GM21786 (cell line): ENCODE measurements at regions not wholly inside any gene's neighbourhood (a gene's known extent, or its start where the extent isn't known, plus 50 kb on each side); places are given as distances from the start of the nearest gene placed in this dataset.

Source experiments
- ATAC-seq: cut with Tn5 transposase; IDR thresholded peaks from one replicate; pipeline ENCODE4 v1.9.1; 2021; ENCODE audit not compliant: unreplicated experiment

- ATAC-seq = no peak
These were observed 136.3 kb downstream of the FOXD1 start for GRCh38 chr5:73312146-73312871.

- no peak for ATAC-seq
These were observed 137.1 kb downstream of the FOXD1 start for GRCh38 chr5:73311291-73312110.

DNA sequence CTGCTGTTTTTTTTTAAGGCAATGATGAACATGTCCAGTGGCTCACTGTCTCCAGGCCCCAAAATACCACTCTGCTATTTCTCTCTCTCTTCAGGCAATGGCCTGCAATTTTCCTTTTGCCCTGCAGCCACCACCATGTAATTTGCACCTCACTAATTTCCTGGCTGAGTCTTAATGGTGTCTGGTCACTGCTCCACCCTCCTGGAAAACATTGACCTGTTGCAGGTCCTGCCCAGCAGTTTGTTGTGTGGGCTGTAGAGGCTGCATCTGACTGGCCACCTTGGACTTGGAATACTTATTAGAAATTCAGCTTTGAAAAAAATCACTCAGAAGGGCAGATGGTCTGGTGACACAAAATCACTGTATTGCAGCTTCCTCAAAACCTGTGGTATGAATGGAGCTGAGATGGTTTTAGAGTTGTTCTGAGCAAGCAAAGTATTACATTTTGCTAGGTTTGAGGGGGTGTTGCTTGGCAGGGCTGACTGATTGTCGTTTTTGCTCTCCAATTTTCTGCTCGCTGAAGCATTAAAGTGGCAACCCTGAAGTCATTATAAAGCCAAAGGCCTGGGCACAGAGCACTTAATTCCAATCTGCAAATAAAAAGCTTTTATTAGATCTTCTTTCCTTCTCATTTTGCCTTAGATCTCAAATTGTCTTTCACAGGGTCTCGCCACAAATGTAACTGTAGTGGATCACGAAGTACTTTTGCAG is 134.8 kb downstream of the TMEM174 start:
- ATAC-seq = no peak

- no peak for ATAC-seq
These were observed 133.8 kb downstream of the TMEM174 start for GRCh38 chr5:73306741-73307275.

DNA sequence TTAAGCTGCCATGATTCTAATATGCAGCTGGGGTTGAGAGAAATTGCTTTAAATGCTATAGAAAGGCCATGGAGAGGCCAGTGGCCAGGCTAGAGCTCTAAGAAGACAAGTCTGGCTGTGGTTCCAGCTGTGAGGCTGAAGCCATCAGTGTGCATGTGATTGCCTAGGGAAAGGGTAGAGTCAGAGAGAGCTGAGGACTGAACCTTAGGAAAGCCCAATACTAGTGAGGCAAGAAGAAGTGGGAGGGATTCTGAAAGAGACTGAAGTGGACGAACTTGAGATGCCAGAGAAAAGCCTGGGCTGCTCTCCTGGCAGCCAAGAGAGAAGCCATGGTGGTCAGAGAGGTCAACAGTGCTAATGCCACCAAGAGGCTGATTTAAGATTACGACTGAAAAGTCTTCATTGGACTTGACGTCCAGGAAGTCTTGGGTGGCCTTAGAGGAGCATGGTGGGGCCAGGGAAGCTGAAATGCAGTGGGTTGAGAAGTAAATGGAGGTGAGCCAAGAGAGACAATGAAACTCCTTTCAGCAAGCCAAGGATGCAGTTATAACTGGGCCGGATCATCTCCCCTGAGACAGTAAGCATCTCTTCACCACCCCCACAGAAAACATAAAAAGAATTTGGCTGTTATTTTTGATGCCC is 133.2 kb downstream of the TMEM174 start:
- no peak for ATAC-seq

GRCh38 chr5:73305386-73305785 is 132.4 kb downstream of the TMEM174 start:
- no peak for ATAC-seq

GRCh38 chr5:73304381-73304780 is 131.4 kb downstream of the TMEM174 start:
- ATAC-seq = no peak

GRCh38 chr5:73303148-73304079 is 130.4 kb downstream of the TMEM174 start:
- no peak for ATAC-seq

DNA sequence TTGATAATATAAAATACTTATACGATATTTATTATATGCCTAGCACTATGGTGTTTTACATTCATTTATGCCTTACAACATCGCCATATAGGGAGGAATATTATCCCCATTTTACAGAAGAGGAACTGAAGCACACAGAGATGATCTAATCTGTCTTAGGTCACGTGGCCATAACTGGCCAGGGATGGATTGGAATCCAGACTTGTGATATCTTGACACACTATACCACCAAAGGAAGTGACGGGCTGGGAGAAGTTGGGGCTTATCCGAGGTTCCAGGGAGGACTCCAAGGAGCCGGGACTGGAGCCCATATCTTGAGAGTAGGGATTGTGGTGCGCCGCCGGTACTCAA is 129.8 kb downstream of the TMEM174 start:
- no peak for ATAC-seq

- ATAC-seq = no peak
These were observed 128.4 kb downstream of the TMEM174 start for GRCh38 chr5:73301208-73301901.

GRCh38 chr5:73300337-73301207 is 127.6 kb downstream of the TMEM174 start:
- ATAC-seq = no peak

DNA sequence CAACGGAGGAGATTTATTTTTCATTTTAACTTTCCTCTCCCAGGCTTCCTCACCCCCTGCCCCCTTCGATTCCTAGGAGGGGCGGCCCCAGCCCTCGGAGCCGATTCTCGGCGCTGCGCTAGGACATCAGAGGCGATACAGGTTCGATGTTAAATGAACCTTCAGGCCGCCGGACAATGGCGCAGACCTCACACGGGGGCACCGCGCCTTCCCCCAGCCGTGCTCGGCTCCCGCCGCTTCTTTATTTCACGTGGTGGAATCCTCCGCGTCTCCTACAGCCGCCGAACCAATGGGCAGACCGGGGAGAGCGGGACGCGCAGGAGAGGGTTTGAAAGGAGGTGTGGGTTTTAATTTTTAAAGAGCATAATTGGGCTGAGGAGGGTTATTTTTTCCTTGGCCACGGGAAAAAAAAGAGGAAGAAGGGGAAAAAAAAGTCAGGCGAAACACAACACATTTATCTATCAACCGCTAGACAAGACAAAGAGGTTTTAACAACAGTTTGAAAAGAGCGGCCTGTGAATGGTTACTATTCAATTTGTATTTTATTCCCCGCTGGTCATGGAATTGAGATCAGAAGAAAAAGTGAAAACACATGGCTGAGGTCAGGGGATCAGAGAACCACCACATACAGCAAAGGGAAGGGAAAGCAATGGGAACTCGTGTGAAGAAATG is 126.8 kb downstream of the TMEM174 start:
- no peak for ATAC-seq

DNA sequence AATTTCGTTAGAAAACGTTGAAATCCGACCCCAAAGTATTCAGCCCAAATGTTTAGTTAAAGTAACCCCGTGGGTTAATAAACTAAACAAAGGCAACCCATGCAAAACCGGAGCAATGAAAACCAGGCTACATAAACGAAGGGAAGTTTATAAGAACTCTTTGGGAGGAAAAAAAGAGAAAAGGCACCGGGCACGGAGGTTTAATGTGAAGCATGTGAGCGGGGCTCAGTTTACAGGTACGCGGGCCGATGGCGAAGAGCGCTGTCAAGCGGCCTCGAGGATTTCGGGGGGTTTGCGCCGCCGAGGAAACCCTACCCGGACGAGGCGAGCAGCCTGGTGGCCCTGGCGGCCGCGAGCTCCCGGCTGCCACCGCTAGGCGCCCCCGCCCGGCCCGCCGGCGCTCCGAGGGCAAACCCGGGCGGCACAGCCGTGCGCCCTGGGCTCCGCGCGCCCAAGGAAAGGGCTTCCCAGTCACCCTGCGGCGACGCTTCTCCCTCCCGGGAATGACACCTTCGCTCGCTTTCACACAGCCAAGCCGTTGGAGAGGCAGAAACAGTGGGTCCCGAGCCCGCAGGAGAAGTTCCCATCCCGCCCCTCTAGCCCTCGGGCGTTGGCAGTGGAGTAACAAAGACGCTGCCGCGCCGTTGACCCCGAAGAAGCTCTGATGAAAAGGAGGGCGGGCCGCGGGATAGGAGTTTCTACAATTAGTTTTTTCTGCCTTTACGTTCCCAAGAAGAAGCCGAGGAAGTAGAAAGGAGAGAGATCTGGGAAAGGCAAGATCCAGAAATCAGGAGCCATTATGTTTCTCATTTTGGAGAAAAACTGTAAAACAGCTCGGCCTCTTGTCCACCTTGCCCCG is 126.0 kb downstream of the TMEM174 start:
- no peak for ATAC-seq

DNA sequence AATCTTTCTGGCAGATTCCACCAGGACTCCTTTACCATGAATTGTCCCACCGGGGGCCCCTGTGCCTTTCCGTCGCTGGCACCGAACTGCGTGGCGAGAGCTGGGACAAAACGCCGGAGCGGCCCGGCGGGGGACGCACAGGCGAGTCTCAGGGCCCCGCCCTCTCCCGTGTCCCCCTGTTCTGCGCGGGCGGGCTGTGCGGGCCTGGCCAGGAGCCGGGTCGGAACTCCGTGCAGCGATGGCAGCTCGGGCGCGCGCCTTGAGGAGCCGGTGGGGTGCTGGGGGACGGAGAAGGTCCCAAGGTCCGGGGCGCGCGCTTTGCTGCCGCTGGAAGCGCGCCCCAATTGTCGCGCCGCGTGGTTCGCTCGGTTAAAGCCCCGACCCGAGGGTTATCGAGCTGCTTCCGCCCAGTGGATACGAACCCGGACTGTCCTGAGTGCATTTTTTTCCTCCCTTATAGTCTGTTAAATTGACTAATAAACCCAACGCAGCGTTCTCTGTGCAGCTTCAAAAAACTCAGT is 125.3 kb downstream of the TMEM174 start:
- no peak for ATAC-seq

DNA sequence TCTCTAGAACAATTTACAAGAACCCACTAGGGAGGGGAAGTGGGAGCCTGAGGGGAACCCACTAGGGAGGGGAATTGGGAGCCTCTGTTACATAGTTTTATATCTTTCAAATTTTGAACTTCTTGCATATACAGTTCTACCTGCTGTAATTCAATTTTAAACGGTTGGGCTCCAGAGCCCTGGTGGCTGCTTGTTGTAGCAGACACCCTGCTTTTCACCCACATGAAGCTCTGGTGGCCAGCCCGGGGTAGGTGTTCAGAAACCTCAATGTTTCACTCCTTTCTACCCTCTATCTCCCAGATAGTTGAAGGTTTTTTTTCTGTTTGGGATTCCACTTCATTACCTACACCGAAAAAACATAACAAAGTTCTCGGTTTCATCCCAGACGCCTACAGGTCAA is 124.4 kb downstream of the TMEM174 start:
- ATAC-seq = no peak

DNA sequence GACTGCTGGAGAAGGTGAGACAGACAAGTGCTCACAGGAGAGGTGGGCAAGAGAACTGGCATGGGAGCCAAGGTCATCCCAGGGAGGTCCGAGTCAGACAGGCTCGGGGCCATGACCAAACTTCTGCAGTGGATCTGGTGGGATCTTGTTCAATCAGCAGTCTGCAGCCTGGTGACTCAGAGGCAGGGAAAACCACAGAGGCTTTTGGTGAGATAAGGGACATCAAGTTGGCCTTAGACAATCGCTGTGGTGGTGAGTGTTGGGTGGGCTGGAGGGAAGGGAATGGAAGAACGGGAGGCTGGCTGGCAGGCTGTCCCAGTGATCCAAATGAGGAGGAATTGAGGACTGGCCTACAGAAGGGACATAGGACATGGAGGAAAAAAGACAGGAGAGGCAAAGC is 123.8 kb downstream of the TMEM174 start:
- no peak for ATAC-seq

- no peak for ATAC-seq
These were observed 122.9 kb downstream of the TMEM174 start for GRCh38 chr5:73295921-73296320.
